Stomach (tissue), 4 donors: ENCODE measurements at regions not wholly inside any gene's neighbourhood (a gene's known extent, or its start where the extent isn't known, plus 50 kb on each side); places are given as distances from the start of the nearest gene placed in this dataset.

Experiments used
- EP300 ChIP-seq: sonication (generic); formaldehyde crosslinking; IDR thresholded peaks from one replicate; pipeline ENCODE4 v1.6.1; 2017; ENCODE audit warnings: antibody characterized with exemption
- POLR2A ChIP-seq, 4 donors: fragments of 450-650 bp; IDR thresholded peaks; one replicate each; pipeline ENCODE4 v1.6.1; 2016; ENCODE audit warnings: antibody characterized with exemption in 4 of 4, control low read depth in 2 of 4, mild to moderate bottlenecking in 1 of 4, moderate library complexity in 1 of 4
- POLR2AphosphoS5 ChIP-seq, 3 donors: sonication (generic); formaldehyde crosslinking; IDR thresholded peaks; one replicate each; pipeline ENCODE4 v1.6.1; 2016; ENCODE audit warnings: antibody characterized with exemption in 3 of 3
- TF ChIP-seq, protein P1 (sequence below), 7 experiments: fragments of 450-650 bp in 4 of 7; fragments of 200-600 bp in 3 of 7; sonication (generic) in 3 of 7; IDR thresholded peaks; one replicate each; pipeline ENCODE4 v1.5.1; 2016 to 2019; ENCODE audit warnings: antibody characterized with exemption in 7 of 7, control low read depth in 2 of 7, mild to moderate bottlenecking in 1 of 7

DNA sequence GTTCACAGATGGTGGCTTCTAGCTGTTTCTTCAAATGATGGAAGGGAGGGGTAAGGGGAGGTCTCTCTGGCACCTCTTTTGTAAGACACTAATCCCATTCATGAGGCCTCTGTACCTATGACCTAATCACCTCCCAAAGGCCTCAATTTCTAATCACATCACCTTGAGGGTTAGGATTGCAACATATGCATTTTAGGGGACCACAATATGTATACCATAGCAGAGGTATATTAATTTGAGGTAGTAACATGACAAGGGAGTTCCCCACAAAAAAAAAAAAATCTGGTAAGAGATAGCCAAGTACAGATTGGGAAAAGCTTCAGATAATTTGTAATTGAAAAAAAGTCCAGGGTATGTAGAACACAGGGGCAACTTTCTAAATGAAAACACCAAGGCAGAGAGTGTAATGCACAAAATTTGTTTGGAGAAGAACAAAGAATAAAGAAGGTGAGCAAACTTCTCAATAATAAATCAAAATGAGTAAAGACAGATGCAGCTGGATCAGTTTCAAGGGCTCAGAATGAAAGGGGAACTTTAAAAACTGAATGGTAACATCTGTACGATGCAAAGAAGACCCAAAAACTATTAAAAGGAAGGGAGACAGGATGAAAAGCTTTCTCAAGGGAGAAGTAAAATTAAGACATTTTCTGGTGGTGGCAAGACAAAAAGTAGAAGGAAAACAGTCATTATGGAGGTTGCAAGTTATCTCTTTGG is 125.5 kb upstream of the DCN start:
- TF ChIP-seq, protein P1, sequence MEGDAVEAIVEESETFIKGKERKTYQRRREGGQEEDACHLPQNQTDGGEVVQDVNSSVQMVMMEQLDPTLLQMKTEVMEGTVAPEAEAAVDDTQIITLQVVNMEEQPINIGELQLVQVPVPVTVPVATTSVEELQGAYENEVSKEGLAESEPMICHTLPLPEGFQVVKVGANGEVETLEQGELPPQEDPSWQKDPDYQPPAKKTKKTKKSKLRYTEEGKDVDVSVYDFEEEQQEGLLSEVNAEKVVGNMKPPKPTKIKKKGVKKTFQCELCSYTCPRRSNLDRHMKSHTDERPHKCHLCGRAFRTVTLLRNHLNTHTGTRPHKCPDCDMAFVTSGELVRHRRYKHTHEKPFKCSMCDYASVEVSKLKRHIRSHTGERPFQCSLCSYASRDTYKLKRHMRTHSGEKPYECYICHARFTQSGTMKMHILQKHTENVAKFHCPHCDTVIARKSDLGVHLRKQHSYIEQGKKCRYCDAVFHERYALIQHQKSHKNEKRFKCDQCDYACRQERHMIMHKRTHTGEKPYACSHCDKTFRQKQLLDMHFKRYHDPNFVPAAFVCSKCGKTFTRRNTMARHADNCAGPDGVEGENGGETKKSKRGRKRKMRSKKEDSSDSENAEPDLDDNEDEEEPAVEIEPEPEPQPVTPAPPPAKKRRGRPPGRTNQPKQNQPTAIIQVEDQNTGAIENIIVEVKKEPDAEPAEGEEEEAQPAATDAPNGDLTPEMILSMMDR (IDR thresholded peaks at IDR 0.05) = no peak
- TF ChIP-seq EP300 (no peak), POLR2A (IDR thresholded peaks at IDR 0.05) (no peak), POLR2AphosphoS5 (IDR thresholded peaks at IDR 0.05) (no peak)
